ENCODE measurements at regions not wholly inside any gene's neighbourhood (a gene's known extent, or its start where the extent isn't known, plus 50 kb on each side); places are given as distances from the start of the nearest gene placed in this dataset.

- no peak for TF ChIP-seq EZH2phosphoT487 (conservative IDR thresholded peaks at IDR 0.05; ENCODE audit: low read length)
- no peak for TF ChIP-seq CTCF (IDR thresholded peaks at IDR 0.05; ENCODE audit: insufficient read depth, low read length, poor library complexity, severe bottlenecking)
Observed at GRCh38 chr2:238728330-238729260, 119.3 kb upstream of the TWIST2 start.
